ENCODE measurements at regions not wholly inside any gene's neighbourhood (a gene's known extent, or its start where the extent isn't known, plus 50 kb on each side); places are given as distances from the start of the nearest gene placed in this dataset.

DNA sequence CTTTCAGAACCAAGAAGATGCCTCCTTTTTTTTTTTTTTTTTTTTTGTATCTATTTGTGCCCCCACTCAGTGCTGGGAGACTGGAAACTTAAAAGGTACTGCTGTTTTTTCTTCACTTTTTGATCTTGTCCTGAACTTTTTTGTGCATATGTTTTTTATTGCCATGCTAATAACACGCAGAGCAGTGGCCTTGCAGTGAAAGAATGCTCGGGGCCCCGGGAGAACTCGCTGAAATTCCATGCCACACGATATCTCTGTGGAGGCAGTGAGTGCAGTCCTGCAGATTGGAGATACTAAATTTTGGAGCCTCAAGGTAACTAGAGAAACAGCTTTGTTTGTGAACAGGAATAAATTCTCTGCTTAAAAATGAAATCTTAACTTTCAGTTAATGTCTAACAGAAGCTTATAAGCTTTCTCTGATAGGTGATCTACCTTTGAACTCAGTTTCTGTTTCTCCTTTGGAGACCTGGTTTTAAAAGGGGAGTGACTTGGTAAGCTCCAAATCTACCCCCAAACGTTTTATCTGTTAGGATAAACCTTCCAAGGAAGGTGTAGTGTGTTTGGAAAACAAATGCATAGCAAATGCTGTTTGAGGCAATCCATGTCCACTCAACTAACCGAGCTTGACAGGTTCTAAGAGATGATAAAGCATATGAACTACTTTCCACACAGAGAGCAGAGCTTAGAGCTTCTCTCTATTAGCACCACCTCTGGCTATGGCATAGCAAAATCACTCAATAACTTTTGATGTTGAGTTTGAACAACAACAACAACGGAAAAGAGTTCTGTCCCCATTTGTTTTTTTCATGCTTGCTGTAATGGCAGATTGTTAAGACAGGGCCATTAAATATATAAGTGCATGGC lies 113.7 kb upstream of the PLXNA2 start:
- Mint-ChIP-seq H3K4me3 (ENCODE audit: low read depth) (no peak overlapping the region), H3K4me1 (ENCODE audit: low read depth) (peaks cover 6% of the 10 kb centered on the region), H3K9me3 (ENCODE audit: low read depth) (no peaks in the 10 kb centered on the region), H3K36me3 (ENCODE audit: insufficient read depth) (no peaks in the 10 kb centered on the region), H3K27me3 (no peaks in the 10 kb centered on the region), H3K27ac (no peak overlapping the region)
- no peak for DNase-seq (ENCODE audit: low spot score, unreplicated experiment)
- TF ChIP-seq, protein P1, sequence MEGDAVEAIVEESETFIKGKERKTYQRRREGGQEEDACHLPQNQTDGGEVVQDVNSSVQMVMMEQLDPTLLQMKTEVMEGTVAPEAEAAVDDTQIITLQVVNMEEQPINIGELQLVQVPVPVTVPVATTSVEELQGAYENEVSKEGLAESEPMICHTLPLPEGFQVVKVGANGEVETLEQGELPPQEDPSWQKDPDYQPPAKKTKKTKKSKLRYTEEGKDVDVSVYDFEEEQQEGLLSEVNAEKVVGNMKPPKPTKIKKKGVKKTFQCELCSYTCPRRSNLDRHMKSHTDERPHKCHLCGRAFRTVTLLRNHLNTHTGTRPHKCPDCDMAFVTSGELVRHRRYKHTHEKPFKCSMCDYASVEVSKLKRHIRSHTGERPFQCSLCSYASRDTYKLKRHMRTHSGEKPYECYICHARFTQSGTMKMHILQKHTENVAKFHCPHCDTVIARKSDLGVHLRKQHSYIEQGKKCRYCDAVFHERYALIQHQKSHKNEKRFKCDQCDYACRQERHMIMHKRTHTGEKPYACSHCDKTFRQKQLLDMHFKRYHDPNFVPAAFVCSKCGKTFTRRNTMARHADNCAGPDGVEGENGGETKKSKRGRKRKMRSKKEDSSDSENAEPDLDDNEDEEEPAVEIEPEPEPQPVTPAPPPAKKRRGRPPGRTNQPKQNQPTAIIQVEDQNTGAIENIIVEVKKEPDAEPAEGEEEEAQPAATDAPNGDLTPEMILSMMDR (IDR thresholded peaks at IDR 0.05; ENCODE audit: unreplicated experiment): no peak

DNA sequence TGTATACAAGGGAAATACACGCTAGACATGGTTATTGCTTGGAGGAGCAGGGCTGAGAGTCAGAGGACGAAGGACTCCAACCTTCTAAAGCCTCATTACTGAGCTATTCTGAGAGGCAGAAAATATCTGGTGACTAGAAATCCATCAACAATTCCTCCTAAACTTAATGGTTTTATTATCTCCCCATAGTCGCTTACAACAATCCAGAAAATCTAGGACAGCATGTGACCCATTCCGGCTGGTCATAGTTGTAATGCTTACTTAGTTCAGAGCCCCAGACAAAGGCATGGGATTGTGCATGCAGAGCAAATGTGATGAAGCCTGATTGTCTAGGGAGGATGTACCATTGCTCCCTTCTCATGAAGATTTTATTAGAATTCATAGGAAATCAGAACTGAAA lies 114.5 kb upstream of the PLXNA2 start:
- TF ChIP-seq, protein P1 (IDR thresholded peaks at IDR 0.05; ENCODE audit: unreplicated experiment): no peak
- no peaks in the 10 kb centered on the region for H3K36me3 Mint-ChIP-seq (ENCODE audit: insufficient read depth)
- no peak overlapping the region for H3K4me3 Mint-ChIP-seq (ENCODE audit: low read depth)
- no peak overlapping the region for H3K27ac Mint-ChIP-seq
- no peaks in the 10 kb centered on the region for H3K9me3 Mint-ChIP-seq (ENCODE audit: low read depth)
- no peaks in the 10 kb centered on the region for H3K27me3 Mint-ChIP-seq
- DNase-seq (ENCODE audit: low spot score, unreplicated experiment): no peak
- H3K4me1 Mint-ChIP-seq (ENCODE audit: low read depth): peaks cover 6% of the 10 kb centered on the region

DNA sequence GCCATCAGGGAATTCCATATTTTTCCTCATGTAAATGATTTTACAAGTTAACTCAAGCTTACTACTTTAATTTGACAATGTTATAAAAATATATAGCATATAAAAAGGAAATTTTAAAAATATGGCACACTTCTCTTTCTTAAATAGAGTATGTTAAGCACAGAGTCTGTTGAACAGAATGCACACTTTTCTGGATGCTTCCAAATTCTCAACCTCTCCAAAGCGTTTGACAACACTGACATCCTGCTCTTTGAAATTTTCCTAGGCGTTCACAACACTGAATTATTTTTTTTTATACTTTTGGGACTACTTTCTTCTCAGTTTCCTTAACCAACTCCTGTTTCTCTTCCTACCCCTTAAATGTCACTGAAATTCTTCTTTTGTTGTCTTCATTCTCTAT lies 117.8 kb upstream of the PLXNA2 start:
- no peaks in the 10 kb centered on the region for H3K9me3 Mint-ChIP-seq (ENCODE audit: low read depth)
- H3K27ac Mint-ChIP-seq: no peak overlapping the region
- TF ChIP-seq, protein P1 (IDR thresholded peaks at IDR 0.05; ENCODE audit: unreplicated experiment): no peak
- no peaks in the 10 kb centered on the region for H3K36me3 Mint-ChIP-seq (ENCODE audit: insufficient read depth)
- no peak overlapping the region for H3K4me3 Mint-ChIP-seq (ENCODE audit: low read depth)
- no peaks in the 10 kb centered on the region for H3K27me3 Mint-ChIP-seq
- no peak for DNase-seq (ENCODE audit: low spot score, unreplicated experiment)
- H3K4me1 Mint-ChIP-seq (ENCODE audit: low read depth): peaks cover 2% of the 10 kb centered on the region

DNA sequence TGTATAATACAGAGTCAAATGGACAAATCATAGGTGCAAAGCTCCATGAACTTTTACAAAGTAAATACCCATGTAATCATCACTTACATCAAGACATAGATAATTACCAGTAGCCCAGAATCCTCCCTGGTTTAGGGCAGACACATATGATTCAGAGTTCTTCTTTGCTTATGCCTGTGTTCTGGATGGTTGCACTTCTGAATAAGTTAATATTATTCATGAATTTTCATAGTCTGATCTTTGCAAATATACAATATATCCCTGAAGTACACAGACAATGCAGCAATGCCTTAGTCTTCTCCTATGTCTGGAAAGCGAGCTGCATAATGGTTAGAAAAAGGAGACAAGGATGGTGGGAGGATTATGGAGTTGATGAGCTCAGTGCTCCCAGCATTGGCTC lies 122.4 kb upstream of the PLXNA2 start:
- H3K9me3 Mint-ChIP-seq (ENCODE audit: low read depth): no peaks in the 10 kb centered on the region
- H3K4me1 Mint-ChIP-seq (ENCODE audit: low read depth): no peaks in the 10 kb centered on the region
- H3K4me3 Mint-ChIP-seq (ENCODE audit: low read depth): no peak overlapping the region
- no peak for DNase-seq (ENCODE audit: low spot score, unreplicated experiment)
- no peak overlapping the region for H3K27ac Mint-ChIP-seq
- TF ChIP-seq, protein P1 (IDR thresholded peaks at IDR 0.05; ENCODE audit: unreplicated experiment): no peak
- peaks cover 2% of the 10 kb centered on the region for H3K27me3 Mint-ChIP-seq
- H3K36me3 Mint-ChIP-seq (ENCODE audit: insufficient read depth): no peaks in the 10 kb centered on the region

DNA sequence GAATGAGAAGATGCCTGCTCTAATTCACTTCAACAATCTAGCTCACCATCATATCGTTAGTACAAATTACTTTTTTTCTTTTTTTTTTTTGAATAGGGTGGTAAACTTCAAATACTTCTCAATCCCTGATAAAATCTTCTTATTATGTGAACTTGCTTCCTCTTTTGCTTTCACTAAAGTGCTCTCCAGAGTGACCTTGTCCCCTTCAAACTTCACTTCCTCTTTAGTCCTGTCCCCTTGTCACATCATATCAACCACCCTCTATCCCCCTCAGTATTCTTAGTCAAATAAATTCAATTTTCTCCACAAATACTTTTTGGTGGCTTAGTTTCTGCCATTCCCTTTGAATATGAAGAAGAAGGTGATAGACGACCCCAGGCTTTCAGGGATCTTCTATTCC lies 124.9 kb upstream of the PLXNA2 start:
- no peaks in the 10 kb centered on the region for H3K9me3 Mint-ChIP-seq (ENCODE audit: low read depth)
- TF ChIP-seq, protein P1 (IDR thresholded peaks at IDR 0.05; ENCODE audit: unreplicated experiment): no peak
- peaks cover 2% of the 10 kb centered on the region for H3K27me3 Mint-ChIP-seq
- H3K27ac Mint-ChIP-seq: no peak overlapping the region
- DNase-seq (ENCODE audit: low spot score, unreplicated experiment): no peak
- no peaks in the 10 kb centered on the region for H3K36me3 Mint-ChIP-seq (ENCODE audit: insufficient read depth)
- no peaks in the 10 kb centered on the region for H3K4me1 Mint-ChIP-seq (ENCODE audit: low read depth)
- no peak overlapping the region for H3K4me3 Mint-ChIP-seq (ENCODE audit: low read depth)
